Adrenal gland (tissue), 9 donors: ENCODE measurements at regions not wholly inside any gene's neighbourhood (a gene's known extent, or its start where the extent isn't known, plus 50 kb on each side); places are given as distances from the start of the nearest gene placed in this dataset.

ENCODE experiments used
- DNase-seq, 7 donors: peaks; one replicate each; pipeline ENCODE4 v3.0.0-alpha.2; 2019 to 2020
- H3K27ac ChIP-seq, 5 donors: fragments of 200-600 bp; sonication (generic) in 4 of 5; 1 replicate in 3 of 5; 2 replicates in 2 of 5; pipeline versions ENCODE4 v1.5.1 to v1.8.0; 2016 to 2020; ENCODE audit warnings: mild to moderate bottlenecking in 1 of 5
- H3K27me3 ChIP-seq: fragments of 200-600 bp; 2 replicates; pipeline ENCODE4 v1.8.0; 2021
- H3K36me3 ChIP-seq, 2 donors: fragments of 200-600 bp; replicated peaks in 1 of 2; 1 replicate in 1 of 2; 2 replicates in 1 of 2; pipeline versions ENCODE4 v1.5.1 to v1.8.0; 2018 to 2022
- H3K4me1 ChIP-seq, 2 donors: fragments of 200-600 bp; replicated peaks in 1 of 2; 1 replicate in 1 of 2; 2 replicates in 1 of 2; pipeline versions ENCODE4 v1.5.1 to v1.8.0; 2018 to 2021
- H3K4me3 ChIP-seq, 4 donors: fragments of 200-600 bp; sonication (generic) in 3 of 4; one replicate each; pipeline ENCODE4 v1.5.1; 2016 to 2018
- H3K9me3 ChIP-seq, 3 donors: fragments of 200-600 bp; sonication (generic) in 1 of 3; replicated peaks in 1 of 3; 1 replicate in 2 of 3; 2 replicates in 1 of 3; pipeline versions ENCODE4 v1.5.1 to v1.8.0; 2016 to 2021
- POLR2A ChIP-seq, 2 donors: fragments of 450-650 bp; IDR thresholded peaks; one replicate each; pipeline ENCODE4 v1.6.1; 2017; ENCODE audit warnings: antibody characterized with exemption in 2 of 2, mild to moderate bottlenecking in 2 of 2, moderate library complexity in 1 of 2
- WGBS, 4 donors: extraction: QIAGEN DNeasy Blood & Tissue Kit in 2 of 4; methylation state at CpG; one replicate each; pipeline versions ENCODE4 v1.1.5 to v1.1.7; 2013 to 2017; 5-methylcytosine and 5-hydroxymethylcytosine counted together
- intact Hi-C, 2 donors: fragments of 100-400 bp; cut with DNase I; formaldehyde crosslinking; loops; one replicate each; pipeline versions ENCODE4 v1.14.1 to v1.15.0; 2022 to 2023
- small RNA-seq, 2 donors: library from RNA; depleted of rRNA; stranded (forward); fragments of <200 nt; gene quantifications; one replicate each; pipeline ENCODE3, GENCODE V24; 2016
- TF ChIP-seq, protein P1 (sequence below), 6 experiments: fragments of 450-650 bp in 4 of 6; fragments of 200-600 bp in 2 of 6; sonication (generic) in 1 of 6; IDR thresholded peaks; 1 replicate in 5 of 6; 2 replicates in 1 of 6; pipeline versions ENCODE4 v1.5.1 to v1.8.0; 2016 to 2021; ENCODE audit warnings: antibody characterized with exemption in 6 of 6, mild to moderate bottlenecking in 2 of 6, moderate library complexity in 1 of 6
- donor health status: healthy with polysubstance abuse.
- donor health status: Bipolar disorder and iron deficiency.
- donor health status: DM: yes; HTN: yes; CAD: no.
- donor health status: DM: no; HTN: no; CAD: no.
- donor health status: DM: no; HTN: no; CAD: no.

DNA sequence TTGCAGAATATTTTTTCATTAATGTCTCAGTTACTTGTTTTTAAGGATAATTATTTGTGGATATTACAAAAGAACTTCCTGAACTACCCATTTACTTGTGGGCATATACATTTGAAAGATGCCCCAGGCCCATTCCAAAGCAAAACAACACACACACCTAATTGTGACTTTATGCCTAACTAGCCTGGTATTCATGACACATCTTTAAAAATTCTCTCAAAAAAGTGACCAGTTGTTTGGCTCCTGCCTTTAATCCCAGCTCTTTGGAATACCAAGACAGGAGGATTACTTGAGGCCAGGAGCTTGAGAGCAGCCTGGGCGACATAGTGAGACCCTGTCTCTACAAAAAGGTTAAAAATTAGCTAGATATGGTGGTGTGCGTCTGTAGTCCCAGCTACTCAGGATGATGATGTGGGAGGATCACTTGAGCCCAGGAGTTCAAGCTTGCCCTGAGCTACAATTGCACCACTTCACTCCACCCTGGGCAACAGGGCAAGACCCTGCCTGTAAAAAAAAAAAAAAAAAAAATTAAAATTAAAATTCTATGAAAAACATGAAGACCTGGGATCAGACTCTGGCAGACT, 51.7 kb upstream of the SLC4A7 start:
- no peaks in the 10 kb centered on the region for H3K9me3 ChIP-seq
- TF ChIP-seq POLR2A (IDR thresholded peaks at IDR 0.05), result no peak
- TF ChIP-seq, protein P1, sequence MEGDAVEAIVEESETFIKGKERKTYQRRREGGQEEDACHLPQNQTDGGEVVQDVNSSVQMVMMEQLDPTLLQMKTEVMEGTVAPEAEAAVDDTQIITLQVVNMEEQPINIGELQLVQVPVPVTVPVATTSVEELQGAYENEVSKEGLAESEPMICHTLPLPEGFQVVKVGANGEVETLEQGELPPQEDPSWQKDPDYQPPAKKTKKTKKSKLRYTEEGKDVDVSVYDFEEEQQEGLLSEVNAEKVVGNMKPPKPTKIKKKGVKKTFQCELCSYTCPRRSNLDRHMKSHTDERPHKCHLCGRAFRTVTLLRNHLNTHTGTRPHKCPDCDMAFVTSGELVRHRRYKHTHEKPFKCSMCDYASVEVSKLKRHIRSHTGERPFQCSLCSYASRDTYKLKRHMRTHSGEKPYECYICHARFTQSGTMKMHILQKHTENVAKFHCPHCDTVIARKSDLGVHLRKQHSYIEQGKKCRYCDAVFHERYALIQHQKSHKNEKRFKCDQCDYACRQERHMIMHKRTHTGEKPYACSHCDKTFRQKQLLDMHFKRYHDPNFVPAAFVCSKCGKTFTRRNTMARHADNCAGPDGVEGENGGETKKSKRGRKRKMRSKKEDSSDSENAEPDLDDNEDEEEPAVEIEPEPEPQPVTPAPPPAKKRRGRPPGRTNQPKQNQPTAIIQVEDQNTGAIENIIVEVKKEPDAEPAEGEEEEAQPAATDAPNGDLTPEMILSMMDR (IDR thresholded peaks at IDR 0.05), result no peak
- H3K27me3 ChIP-seq, result no peaks in the 10 kb centered on the region
- peak overlapping the region in 4 of 5 donors; percentile 33 to 67 (median 58) for H3K27ac ChIP-seq
- no peak overlapping the region for H3K4me3 ChIP-seq
- no peaks in the 10 kb centered on the region for H3K36me3 ChIP-seq
- DNase-seq, result no peak
- H3K4me1 ChIP-seq, result peaks cover 17 to 27% of the 10 kb centered on the region in 2 donors
- WGBS, 4 donors, result 76 to 98% (median 89%) methylated on average over 2 of the region's 2 CpGs
- intact Hi-C loops, result no loop called here

DNA sequence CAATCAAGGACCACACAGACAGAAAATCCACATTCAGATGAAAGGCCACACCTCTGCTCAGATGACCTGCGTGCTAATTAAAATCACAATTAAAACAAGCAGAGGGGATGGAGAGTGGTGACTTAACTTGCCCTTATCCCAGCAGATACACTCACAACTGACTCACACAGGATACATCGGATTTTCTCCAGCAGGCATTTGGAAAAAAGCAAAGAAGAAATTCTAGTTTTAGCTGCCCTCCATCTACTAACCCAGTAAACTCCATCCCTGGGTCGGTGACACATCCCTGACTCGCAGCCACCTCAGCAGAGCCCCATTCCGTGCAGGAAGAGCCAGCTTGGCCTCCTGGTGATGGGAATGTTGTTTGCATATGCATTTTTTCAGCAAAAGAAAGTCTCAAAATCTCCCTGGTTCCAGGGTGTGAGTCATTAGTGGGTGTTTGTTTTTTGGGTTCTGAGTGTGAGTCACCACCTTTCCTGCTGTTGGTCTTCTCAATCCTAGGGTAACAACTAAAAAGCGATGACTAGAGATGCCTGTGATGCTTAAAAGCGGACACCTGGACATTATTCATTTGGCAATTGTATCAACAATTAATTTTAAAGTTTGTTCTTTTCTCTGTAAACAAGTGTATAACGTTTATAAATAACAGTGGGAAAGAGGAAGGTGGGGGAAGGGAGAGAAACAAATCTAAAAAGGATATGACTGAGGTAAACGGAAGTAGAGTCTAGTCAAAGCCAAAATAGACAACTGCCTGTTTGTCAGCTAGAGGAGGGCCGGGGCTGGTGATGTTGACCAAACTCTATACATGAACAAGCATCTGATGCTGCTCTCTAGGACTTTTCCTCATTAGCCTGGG, 49.8 kb upstream of the SLC4A7 start:
- Histone ChIP-seq H3K27me3 (no peaks in the 10 kb centered on the region), H3K9me3 (no peaks in the 10 kb centered on the region), H3K36me3 (no peaks in the 10 kb centered on the region), H3K4me1 (peaks cover 17 to 27% of the 10 kb centered on the region in 2 donors), H3K4me3 (no peak overlapping the region), H3K27ac (peak overlapping the region in 4 of 5 donors; percentile 7 to 79 (median 39))
- peak in 5 of 7 donors; percentile 50 to 72 (median 61) for DNase-seq
- intact Hi-C loops, result no loop called here
- TF ChIP-seq POLR2A (IDR thresholded peaks at IDR 0.05), result no peak
- TF ChIP-seq, protein P1 (IDR thresholded peaks at IDR 0.05), result peak in 5 of 6 experiments; percentile 9 to 41 (median 24)
- WGBS, 4 donors, result 40 to 48% (median 43%) methylated on average over 10 of the region's 10 CpGs

Small RNAs in the stretch of these regions (small RNA-seq; reads per million reads assigned to genes)
- gene AC098614.2, result 0 reads per million in 2 donors
- gene RF00019, result 0 reads per million in 2 donors
